DOHH2 (cell line): ENCODE measurements at regions not wholly inside any gene's neighbourhood (a gene's known extent, or its start where the extent isn't known, plus 50 kb on each side); places are given as distances from the start of the nearest gene placed in this dataset.
A peak's percentile ranks its signal among the peaks of the same experiment; 100 is the strongest.

Source experiments
- H3F3A ChIP-seq: fragments of 200-600 bp; sonication (generic), shearing (Covaris generic); 2 replicates; pipeline ENCODE4 v1.6.0; 2016; ENCODE audit warnings: antibody characterized with exemption, mild to moderate bottlenecking; ENCODE audit not compliant: control insufficient read depth, insufficient read depth
- H3K27ac ChIP-seq: fragments of 200-600 bp; sonication (generic); 2 replicates; pipeline ENCODE4 v1.5.1; 2014; ENCODE audit warnings: low read depth, mild to moderate bottlenecking, low read length, moderate library complexity
- H3K27me3 ChIP-seq: fragments of 200-600 bp; sonication (generic); 2 replicates; pipeline ENCODE4 v1.6.1; 2014; ENCODE audit warnings: mild to moderate bottlenecking, low read length, mixed read lengths; ENCODE audit not compliant: control insufficient read depth
- H3K36me3 ChIP-seq: fragments of 200-600 bp; sonication (generic); 2 replicates; pipeline ENCODE4 v1.6.1; 2014; ENCODE audit warnings: mild to moderate bottlenecking, low read length, moderate library complexity, mixed read lengths; ENCODE audit not compliant: control insufficient read depth
- H3K4me1 ChIP-seq: fragments of 200-600 bp; sonication (generic); 2 replicates; pipeline ENCODE4 v1.6.1; 2014; ENCODE audit warnings: mild to moderate bottlenecking, low read length, mixed read lengths; ENCODE audit not compliant: control insufficient read depth
- H3K4me2 ChIP-seq: fragments of 200-600 bp; sonication (generic); 2 replicates; pipeline ENCODE4 v1.6.0; 2014; ENCODE audit warnings: mild to moderate bottlenecking, low read length, moderate library complexity
- H3K4me3 ChIP-seq: fragments of 200-600 bp; sonication (generic); 2 replicates; pipeline ENCODE4 v1.5.1; 2014; ENCODE audit warnings: mild to moderate bottlenecking, low read length, mixed read lengths
- H3K79me2 ChIP-seq: fragments of 200-600 bp; sonication (generic); 2 replicates; pipeline ENCODE4 v1.6.1; 2014; ENCODE audit warnings: mild to moderate bottlenecking, low read length, mixed read lengths; ENCODE audit not compliant: control insufficient read depth
- H3K9me2 ChIP-seq: fragments of 200-600 bp; sonication (generic); replicated peaks from 2 replicates; pipeline ENCODE4 v1.6.1; 2014; ENCODE audit warnings: mild to moderate bottlenecking, low read length, mixed read lengths; ENCODE audit not compliant: control insufficient read depth
- H3K9me3 ChIP-seq: fragments of 200-600 bp; sonication (generic); 2 replicates; pipeline ENCODE4 v1.6.1; 2014; ENCODE audit warnings: antibody characterized with exemption, low read length, mixed read lengths; ENCODE audit not compliant: control insufficient read depth, insufficient read depth
- H4K20me1 ChIP-seq: fragments of 200-600 bp; sonication (generic); 2 replicates; pipeline ENCODE4 v1.6.0; 2014; ENCODE audit warnings: low read depth, mild to moderate bottlenecking, antibody characterized with exemption, low read length, moderate library complexity; ENCODE audit not compliant: control insufficient read depth, insufficient read depth
- CTCF ChIP-seq: fragments of 200-600 bp; sonication (generic); IDR thresholded peaks from one replicate; pipeline ENCODE4 v1.5.1; 2014; ENCODE audit warnings: antibody characterized with exemption, mild to moderate bottlenecking, low read depth, low read length; ENCODE audit not compliant: poor library complexity, severe bottlenecking
- EZH2phosphoT487 ChIP-seq: fragments of 200-600 bp; sonication (generic); IDR thresholded peaks from 2 replicates; pipeline ENCODE4 v1.6.1; 2017; ENCODE audit warnings: borderline replicate concordance, mild to moderate bottlenecking, antibody characterized with exemption, low read length, moderate library complexity, mixed read lengths

GRCh38 chr20:19074828-19075516 lies 137.5 kb upstream of the SLC24A3 start:
- no peak for TF ChIP-seq EZH2phosphoT487

GRCh38 chr20:19077370-19078220 lies 134.8 kb upstream of the SLC24A3 start:
- TF ChIP-seq CTCF (no peak), EZH2phosphoT487 (no peak)
- H3K36me3 ChIP-seq: no peaks in the 10 kb centered on the region
- H3F3A ChIP-seq: no peaks in the 10 kb centered on the region
- no peaks in the 10 kb centered on the region for H4K20me1 ChIP-seq
- no peak overlapping the region for H3K4me2 ChIP-seq
- H3K79me2 ChIP-seq: no peaks in the 10 kb centered on the region
- H3K9me2 ChIP-seq: no peaks in the 10 kb centered on the region
- peaks cover 26% of the 10 kb centered on the region for H3K4me1 ChIP-seq
- H3K9me3 ChIP-seq: no peaks in the 10 kb centered on the region
- H3K27me3 ChIP-seq: no peaks in the 10 kb centered on the region
- no peak overlapping the region for H3K4me3 ChIP-seq
- H3K27ac ChIP-seq: no peak overlapping the region

More at GRCh38 chr20:19074828-19075516, 137.5 kb upstream of the SLC24A3 start:
- H3K9me2 ChIP-seq: no peaks in the 10 kb centered on the region
- H3K9me3 ChIP-seq: no peaks in the 10 kb centered on the region
- H3F3A ChIP-seq: no peaks in the 10 kb centered on the region
- peaks cover 51% of the 10 kb centered on the region for H3K4me1 ChIP-seq
- H4K20me1 ChIP-seq: no peaks in the 10 kb centered on the region
- H3K27me3 ChIP-seq: no peaks in the 10 kb centered on the region
- H3K27ac ChIP-seq: peak overlapping the region; percentile 17; the same call in 1 of the 2 replicates
- H3K36me3 ChIP-seq: no peaks in the 10 kb centered on the region
- no peak overlapping the region for H3K4me3 ChIP-seq
- no peaks in the 10 kb centered on the region for H3K79me2 ChIP-seq
- peak overlapping the region; percentile 30 for H3K4me2 ChIP-seq

GRCh38 chr20:19078448-19079373 lies 133.7 kb upstream of the SLC24A3 start:
- H3K27ac ChIP-seq: no peak overlapping the region
- no peaks in the 10 kb centered on the region for H3K9me3 ChIP-seq
- H3F3A ChIP-seq: no peaks in the 10 kb centered on the region

More at GRCh38 chr20:19078448-19079373, 133.7 kb upstream of the SLC24A3 start:
- Histone ChIP-seq H3K36me3 (no peaks in the 10 kb centered on the region), H3K27me3 (no peaks in the 10 kb centered on the region), H3K9me2 (no peaks in the 10 kb centered on the region), H3K79me2 (no peaks in the 10 kb centered on the region), H3K4me1 (peaks cover 18% of the 10 kb centered on the region), H3K4me3 (no peak overlapping the region), H3K4me2 (no peak overlapping the region), H4K20me1 (no peaks in the 10 kb centered on the region)
- TF ChIP-seq EZH2phosphoT487 (no peak), CTCF (no peak)
